GM12878 (cell line): ENCODE measurements at regions not wholly inside any gene's neighbourhood (a gene's known extent, or its start where the extent isn't known, plus 50 kb on each side); places are given as distances from the start of the nearest gene placed in this dataset.

ENCODE experiments used
- ATAC-seq: fragments of 200-7000 bp; cut with Tn5 transposase; 3 replicates; pipeline ENCODE4 v1.9.1; 2020; ENCODE audit warnings: mild to moderate bottlenecking, moderate library complexity
- BruUV-seq: library from RNA; stranded (reverse); fragments of 400-500 nt; replicated peaks from 2 replicates; lab custom pipeline; 2021; lab: Mats Ljungman, UMichigan
- CTCF ChIA-PET: fragments of 300-600 bp; sonication (Branson Sonifier 250); formaldehyde crosslinking; extraction: SDS; loops from one replicate; lab custom pipeline; 2021; ENCODE audit warnings: inconsistent platforms; lab: Yijun Ruan, JAX
- POLR2A ChIA-PET: fragments of 350-600 bp; formaldehyde crosslinking; extraction: SDS; loops from one replicate; lab custom pipeline; 2021; ENCODE audit warnings: inconsistent platforms; lab: Charles Lee
- RAD21 ChIA-PET: fragments of 300-600 bp; sonication (Branson Sonifier 250); formaldehyde crosslinking; loops from one replicate; lab custom pipeline; 2023; ENCODE audit warnings: antibody characterized with exemption; ENCODE audit not compliant: unreplicated experiment; lab: Charles Lee
- SMC1A ChIA-PET: fragments of 300-600 bp; sonication (Branson Sonifier 250); formaldehyde crosslinking; loops from one replicate; lab custom pipeline; 2023; ENCODE audit not compliant: unreplicated experiment, uncharacterized antibody; lab: Charles Lee
- DNase-seq: peaks from one replicate; pipeline ENCODE4 v3.0.0-alpha.2; 2011; ENCODE audit warnings: low read depth, low spot score
- FAIRE-seq: peaks from 3 replicates; lab custom pipeline; 2011; peaks lifted over from hg19 to GRCh38; lab: Jason Lieb, UNC
- H2AFZ ChIP-seq: 2 replicates; pipeline ENCODE4 v1.6.0; 2011; ENCODE audit warnings: low read depth, low read length, control low read depth; ENCODE audit not compliant: control insufficient read depth
- H3K27ac ChIP-seq: 2 replicates; pipeline ENCODE4 v1.5.1; 2011; ENCODE audit warnings: control low read depth; ENCODE audit not compliant: control insufficient read depth, insufficient read depth
- H3K27me3 ChIP-seq, 2 experiments: replicated peaks in 1 of 2; 2 replicates each; pipeline versions ENCODE4 v1.6.0 to v1.6.1; 2011; ENCODE audit warnings: low read length in 1 of 2; ENCODE audit not compliant: control insufficient read depth in 2 of 2, insufficient read depth in 2 of 2
- H3K36me3 ChIP-seq, 2 experiments: 2 replicates each; pipeline ENCODE4 v1.5.1; 2011; ENCODE audit warnings: low read length in 1 of 2; ENCODE audit not compliant: control insufficient read depth in 2 of 2, insufficient read depth in 2 of 2
- H3K4me1 ChIP-seq: 2 replicates; pipeline ENCODE4 v1.6.1; 2011; ENCODE audit warnings: mild to moderate bottlenecking, low read length, moderate library complexity, mixed read lengths; ENCODE audit not compliant: control insufficient read depth, insufficient read depth
- H3K4me2 ChIP-seq: 2 replicates; pipeline ENCODE4 v1.6.0; 2011; ENCODE audit warnings: control low read depth; ENCODE audit not compliant: control insufficient read depth, insufficient read depth
- H3K4me3 ChIP-seq: fragments of 200-600 bp; sonication (generic); 2 replicates; pipeline ENCODE4 v1.5.1; 2016
- H3K79me2 ChIP-seq: 2 replicates; pipeline ENCODE4 v1.6.0; 2011; ENCODE audit warnings: low read length; ENCODE audit not compliant: control insufficient read depth, insufficient read depth
- H3K9ac ChIP-seq: 2 replicates; pipeline ENCODE4 v1.8.0; 2011; ENCODE audit warnings: low read length, control low read depth, mixed read lengths; ENCODE audit not compliant: control insufficient read depth, insufficient read depth
- H3K9me3 ChIP-seq: replicated peaks from 3 replicates; pipeline ENCODE4 v1.5.1; 2011; ENCODE audit warnings: mild to moderate bottlenecking, low read length; ENCODE audit not compliant: control insufficient read depth, insufficient read depth
- H4K20me1 ChIP-seq: 2 replicates; pipeline ENCODE4 v1.6.0; 2011; ENCODE audit not compliant: control insufficient read depth, insufficient read depth
- EP300 ChIP-seq, 2 experiments: fragments of 150-350 bp in 1 of 2; IDR thresholded peaks; 2 replicates each; pipeline ENCODE4 v1.6.1; 2011 to 2012; ENCODE audit warnings: low read depth in 2 of 2, low read length in 2 of 2, borderline replicate concordance in 1 of 2, improper control_type of control experiment in 1 of 2, inconsistent platforms in 1 of 2; ENCODE audit not compliant: control insufficient read depth in 1 of 2
- PAX8 ChIP-seq: fragments of 450-650 bp; IDR thresholded peaks from 2 replicates; pipeline ENCODE4 v1.6.1; 2017; ENCODE audit warnings: mild to moderate bottlenecking, moderate library complexity
- RUNX3 ChIP-seq: IDR thresholded peaks from 2 replicates; pipeline ENCODE4 v1.6.1; 2012; ENCODE audit warnings: low read length, inconsistent platforms
- ZNF24 ChIP-seq: fragments of 450-650 bp; IDR thresholded peaks from 2 replicates; pipeline ENCODE4 v1.6.1; 2017; ENCODE audit warnings: antibody characterized with exemption, mild to moderate bottlenecking
- WGBS: methylation state at CpG from one replicate; pipeline ENCODE4 v1.1.6; 2016; ENCODE audit warnings: low lambda C conversion rate; ENCODE audit not compliant: insufficient replicate concordance, insufficient coverage; ENCODE audit errors: missing lambda C conversion rate; 5-methylcytosine and 5-hydroxymethylcytosine counted together
- in situ Hi-C: fragments of 300-500 bp; cut with MboI; formaldehyde crosslinking; loops from 9 replicates; pipeline ENCODE4 v1.14.3; 2018; ENCODE audit warnings: mixed read lengths
- intact Hi-C: fragments of 100-400 bp; cut with micrococcal nuclease; formaldehyde crosslinking; loops from one replicate; pipeline ENCODE4 v1.14.2; 2022; ENCODE audit not compliant: unreplicated experiment
- TF ChIP-seq, protein P1 (sequence below): fragments of 450-650 bp; formaldehyde crosslinking; IDR thresholded peaks from 2 replicates; pipeline ENCODE4 v1.4.0; 2020; ENCODE audit warnings: mild to moderate bottlenecking, moderate library complexity

DNA sequence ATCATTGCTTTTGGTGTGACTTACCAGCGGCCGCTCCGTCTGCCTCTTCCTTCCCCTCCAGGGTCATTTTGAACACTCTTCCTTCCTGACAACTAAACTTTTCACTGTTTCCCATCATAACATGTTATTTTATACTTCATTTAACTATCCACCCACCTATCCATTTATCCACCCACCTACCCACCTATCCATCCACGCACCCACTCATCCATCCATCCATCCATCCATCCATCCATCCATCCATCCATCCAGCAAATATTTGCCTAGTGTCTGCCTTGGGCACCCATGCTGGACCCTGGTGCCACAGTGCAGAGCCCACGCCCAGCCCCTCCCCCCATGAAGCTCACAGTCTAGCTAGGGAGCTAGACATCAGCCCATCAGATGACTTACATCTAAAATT, 254.9 kb downstream of the TLE3 start:
- no peak overlapping the region for H3K4me3 ChIP-seq
- no peak for DNase-seq
- H3K27me3 ChIP-seq = no peaks in the 10 kb centered on the region
- H2AFZ ChIP-seq = no peak overlapping the region
- intact Hi-C loops = no loop called here
- H3K4me2 ChIP-seq = no peak overlapping the region
- ChIA-PET RAD21 (no interaction called here), SMC1A (no interaction called here), CTCF (no interaction called here), POLR2A (no interaction called here)
- 25% methylated on average over 5 of the region's 5 CpGs for WGBS
- H3K9me3 ChIP-seq = no peaks in the 10 kb centered on the region
- TF ChIP-seq RUNX3 (no peak), EP300 (IDR thresholded peaks at IDR 0.05; ENCODE audit: borderline replicate concordance in 1 of 2, control insufficient read depth in 1 of 2, low read depth in 2 of 2, low read length in 2 of 2) (no peak), PAX8 (no peak), ZNF24 (no peak)
- TF ChIP-seq, protein P1, sequence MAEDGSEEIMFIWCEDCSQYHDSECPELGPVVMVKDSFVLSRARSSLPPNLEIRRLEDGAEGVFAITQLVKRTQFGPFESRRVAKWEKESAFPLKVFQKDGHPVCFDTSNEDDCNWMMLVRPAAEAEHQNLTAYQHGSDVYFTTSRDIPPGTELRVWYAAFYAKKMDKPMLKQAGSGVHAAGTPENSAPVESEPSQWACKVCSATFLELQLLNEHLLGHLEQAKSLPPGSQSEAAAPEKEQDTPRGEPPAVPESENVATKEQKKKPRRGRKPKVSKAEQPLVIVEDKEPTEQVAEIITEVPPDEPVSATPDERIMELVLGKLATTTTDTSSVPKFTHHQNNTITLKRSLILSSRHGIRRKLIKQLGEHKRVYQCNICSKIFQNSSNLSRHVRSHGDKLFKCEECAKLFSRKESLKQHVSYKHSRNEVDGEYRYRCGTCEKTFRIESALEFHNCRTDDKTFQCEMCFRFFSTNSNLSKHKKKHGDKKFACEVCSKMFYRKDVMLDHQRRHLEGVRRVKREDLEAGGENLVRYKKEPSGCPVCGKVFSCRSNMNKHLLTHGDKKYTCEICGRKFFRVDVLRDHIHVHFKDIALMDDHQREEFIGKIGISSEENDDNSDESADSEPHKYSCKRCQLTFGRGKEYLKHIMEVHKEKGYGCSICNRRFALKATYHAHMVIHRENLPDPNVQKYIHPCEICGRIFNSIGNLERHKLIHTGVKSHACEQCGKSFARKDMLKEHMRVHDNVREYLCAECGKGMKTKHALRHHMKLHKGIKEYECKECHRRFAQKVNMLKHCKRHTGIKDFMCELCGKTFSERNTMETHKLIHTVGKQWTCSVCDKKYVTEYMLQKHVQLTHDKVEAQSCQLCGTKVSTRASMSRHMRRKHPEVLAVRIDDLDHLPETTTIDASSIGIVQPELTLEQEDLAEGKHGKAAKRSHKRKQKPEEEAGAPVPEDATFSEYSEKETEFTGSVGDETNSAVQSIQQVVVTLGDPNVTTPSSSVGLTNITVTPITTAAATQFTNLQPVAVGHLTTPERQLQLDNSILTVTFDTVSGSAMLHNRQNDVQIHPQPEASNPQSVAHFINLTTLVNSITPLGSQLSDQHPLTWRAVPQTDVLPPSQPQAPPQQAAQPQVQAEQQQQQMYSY (CRISPR knock-in tag) = no peak
- no peaks in the 10 kb centered on the region for H4K20me1 ChIP-seq
- no peak overlapping the region for H3K27ac ChIP-seq
- in situ Hi-C loops = no loop called here
- no peaks in the 10 kb centered on the region for H3K4me1 ChIP-seq
- no TSS peak for BruUV-seq
- FAIRE-seq = no peak
- H3K9ac ChIP-seq = no peak overlapping the region
- H3K79me2 ChIP-seq = no peaks in the 10 kb centered on the region
- no peaks in the 10 kb centered on the region for H3K36me3 ChIP-seq
- no peak for ATAC-seq
